SK-N-SH (cell line): ENCODE measurements at regions not wholly inside any gene's neighbourhood (a gene's known extent, or its start where the extent isn't known, plus 50 kb on each side); places are given as distances from the start of the nearest gene placed in this dataset.
"Not testable (repeated sequence)": the region's sequence is repeated elsewhere in the genome, so short reads cannot be mapped to it uniquely, and the experiment has no call there.

Experiments
- CHD2 ChIP-seq: fragments of 150-350 bp; IDR thresholded peaks from 2 replicates; pipeline ENCODE4 v1.6.1; 2018; ENCODE audit warnings: low read length; ENCODE audit not compliant: partially characterized antibody
- CTCF ChIP-seq: fragments of 200-600 bp; sonication (generic); IDR thresholded peaks from 2 replicates; pipeline ENCODE4 v1.6.1; 2017; ENCODE audit warnings: antibody characterized with exemption, mild to moderate bottlenecking, moderate library complexity
- MAX ChIP-seq: IDR thresholded peaks from 2 replicates; pipeline ENCODE4 v1.4.0; 2012; ENCODE audit warnings: low read depth
- MEF2A ChIP-seq: IDR thresholded peaks from 2 replicates; pipeline ENCODE4 v1.4.0; 2012; ENCODE audit warnings: low read depth, borderline replicate concordance
- MXI1 ChIP-seq: IDR thresholded peaks from 2 replicates; pipeline ENCODE4 v1.6.1; 2012; ENCODE audit warnings: mild to moderate bottlenecking, low read depth, low read length, improper control_type of control experiment
- RAD21 ChIP-seq: IDR thresholded peaks from 2 replicates; pipeline ENCODE4 v1.6.1; 2012; ENCODE audit warnings: mild to moderate bottlenecking, low read length
- TAF1 ChIP-seq: IDR thresholded peaks from 2 replicates; pipeline ENCODE4 v1.6.1; 2012; ENCODE audit warnings: low read depth, mild to moderate bottlenecking, low read length, moderate library complexity, borderline replicate concordance
- USF2 ChIP-seq: fragments of 150-350 bp; IDR thresholded peaks from 2 replicates; pipeline ENCODE4 v1.6.1; 2017; ENCODE audit warnings: antibody characterized with exemption, low read length, low read depth, borderline replicate concordance

GRCh38 chr7:69215516-69215915 is 382.8 kb upstream of the AUTS2 start:
- not testable (repeated sequence) for TF ChIP-seq MXI1, MAX, TAF1, MEF2A, CHD2, CTCF, USF2, RAD21
